ENCODE measurements at regions not wholly inside any gene's neighbourhood (a gene's known extent, or its start where the extent isn't known, plus 50 kb on each side); places are given as distances from the start of the nearest gene placed in this dataset.
"Not testable (repeated sequence)": the region's sequence is repeated elsewhere in the genome, so short reads cannot be mapped to it uniquely, and the experiment has no call there.

- no peak for DNase-seq (ENCODE audit: low spot score)
- H3K36me3 Mint-ChIP-seq (ENCODE audit: low read depth, unreplicated experiment): no peaks in the 10 kb centered on the region
Measured at GRCh38 chr10:9103301-9103700, 1048.8 kb downstream of the GATA3 start.

DNA sequence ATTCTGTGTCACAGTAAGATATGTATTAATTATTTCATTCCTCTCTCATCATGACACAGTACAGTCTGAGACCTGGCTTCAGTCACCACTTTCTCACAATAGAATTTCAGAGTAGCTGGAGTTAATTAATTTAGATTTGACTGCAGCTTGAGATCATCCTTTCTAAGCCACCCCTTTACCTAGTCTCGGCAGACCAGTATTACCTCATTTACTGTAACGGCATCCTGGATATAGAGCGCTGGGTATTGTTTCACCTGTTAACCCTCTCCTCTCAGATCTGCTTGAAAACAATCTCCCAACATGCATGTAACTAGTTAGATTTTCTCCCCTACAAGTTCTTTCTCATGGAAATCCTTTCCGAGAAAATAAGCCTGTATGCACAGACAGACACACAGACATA lies 1057.5 kb downstream of the GATA3 start:
- DNase-seq (ENCODE audit: low spot score): no peak
- TF ChIP-seq CTCF (IDR thresholded peaks at IDR 0.05; ENCODE audit: unreplicated experiment): no peak
- H3K27me3 Mint-ChIP-seq (ENCODE audit: unreplicated experiment): no peaks in the 10 kb centered on the region
- H3K36me3 Mint-ChIP-seq (ENCODE audit: low read depth, unreplicated experiment): no peaks in the 10 kb centered on the region
- H3K4me1 Mint-ChIP-seq (ENCODE audit: unreplicated experiment): no peaks in the 10 kb centered on the region
- H3K27ac Mint-ChIP-seq (ENCODE audit: unreplicated experiment): no peak overlapping the region
- no peaks in the 10 kb centered on the region for H3K9me3 Mint-ChIP-seq (ENCODE audit: unreplicated experiment)
- H3K4me3 Mint-ChIP-seq (ENCODE audit: unreplicated experiment): no peak overlapping the region

More at GRCh38 chr10:9103301-9103700, 1048.8 kb downstream of the GATA3 start:
- Mint-ChIP-seq H3K27ac (ENCODE audit: unreplicated experiment) (no peak overlapping the region), H3K27me3 (ENCODE audit: unreplicated experiment) (peaks cover 2% of the 10 kb centered on the region), H3K4me1 (ENCODE audit: unreplicated experiment) (no peaks in the 10 kb centered on the region), H3K9me3 (ENCODE audit: unreplicated experiment) (no peaks in the 10 kb centered on the region), H3K4me3 (ENCODE audit: unreplicated experiment) (no peak overlapping the region)
- TF ChIP-seq CTCF (IDR thresholded peaks at IDR 0.05; ENCODE audit: unreplicated experiment): no peak

- no peaks in the 10 kb centered on the region for H3K9me3 Mint-ChIP-seq (ENCODE audit: unreplicated experiment)
- no peak overlapping the region for H3K4me3 Mint-ChIP-seq (ENCODE audit: unreplicated experiment)
- no peaks in the 10 kb centered on the region for H3K4me1 Mint-ChIP-seq (ENCODE audit: unreplicated experiment)
- no peak for DNase-seq (ENCODE audit: low spot score)
- no peaks in the 10 kb centered on the region for H3K36me3 Mint-ChIP-seq (ENCODE audit: low read depth, unreplicated experiment)
- no peak overlapping the region for H3K27ac Mint-ChIP-seq (ENCODE audit: unreplicated experiment)
- TF ChIP-seq CTCF (IDR thresholded peaks at IDR 0.05; ENCODE audit: unreplicated experiment): no peak
- H3K27me3 Mint-ChIP-seq (ENCODE audit: unreplicated experiment): no peaks in the 10 kb centered on the region
Measured at GRCh38 chr10:9126728-9127127, 1072.2 kb downstream of the GATA3 start.

- DNase-seq (ENCODE audit: low spot score): no peak
- H3K4me1 Mint-ChIP-seq (ENCODE audit: unreplicated experiment): no peaks in the 10 kb centered on the region
- H3K27ac Mint-ChIP-seq (ENCODE audit: unreplicated experiment): peak overlapping the region; percentile 23
- H3K36me3 Mint-ChIP-seq (ENCODE audit: low read depth, unreplicated experiment): no peaks in the 10 kb centered on the region
- TF ChIP-seq CTCF (IDR thresholded peaks at IDR 0.05; ENCODE audit: unreplicated experiment): no peak
- no peaks in the 10 kb centered on the region for H3K27me3 Mint-ChIP-seq (ENCODE audit: unreplicated experiment)
- H3K4me3 Mint-ChIP-seq (ENCODE audit: unreplicated experiment): no peak overlapping the region
- H3K9me3 Mint-ChIP-seq (ENCODE audit: unreplicated experiment): no peaks in the 10 kb centered on the region
Measured at GRCh38 chr10:9137368-9137767, 1082.9 kb downstream of the GATA3 start.

DNA sequence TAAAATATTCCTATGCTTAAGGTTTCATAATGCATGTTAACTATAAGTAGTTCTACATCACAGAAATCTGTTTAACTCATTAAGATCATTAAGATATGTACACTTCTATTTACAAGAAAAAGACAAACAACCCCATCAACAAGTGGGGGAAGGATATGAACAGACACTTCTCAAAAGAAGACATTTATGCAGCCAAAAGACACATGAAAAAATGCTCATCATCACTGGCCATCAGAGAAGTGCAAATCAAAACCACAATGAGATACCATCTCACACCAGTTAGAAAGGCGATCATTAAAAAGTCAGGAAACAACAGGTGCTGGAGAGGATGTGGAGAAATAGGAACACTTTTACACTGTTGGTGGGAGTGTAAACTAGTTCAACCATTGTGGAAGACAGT lies 1084.3 kb downstream of the GATA3 start:
- H3K27ac Mint-ChIP-seq (ENCODE audit: unreplicated experiment); H3K36me3 Mint-ChIP-seq (ENCODE audit: low read depth, unreplicated experiment); H3K4me3 Mint-ChIP-seq (ENCODE audit: unreplicated experiment); H3K9me3 Mint-ChIP-seq (ENCODE audit: unreplicated experiment); H3K27me3 Mint-ChIP-seq (ENCODE audit: unreplicated experiment); DNase-seq (ENCODE audit: low spot score); H3K4me1 Mint-ChIP-seq (ENCODE audit: unreplicated experiment): not testable (repeated sequence)

DNA sequence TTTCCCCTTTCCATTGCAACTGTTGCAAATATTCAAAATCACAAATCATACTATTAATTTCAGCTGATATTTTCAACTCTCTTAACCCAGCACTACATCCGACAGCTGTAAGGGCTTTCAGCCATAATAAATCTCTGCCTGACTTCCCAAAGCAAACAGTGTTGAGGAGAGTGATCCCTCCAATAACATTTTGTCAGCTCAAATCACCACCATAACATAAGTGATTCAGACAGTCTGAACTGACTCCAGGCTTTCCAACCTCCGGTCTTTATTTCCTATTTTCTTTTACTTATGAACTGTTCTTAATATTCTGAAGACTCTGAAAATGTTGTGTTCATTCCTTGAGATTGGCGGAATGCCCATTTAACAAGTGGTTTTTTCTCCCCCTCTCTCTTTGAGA lies 1085.9 kb downstream of the GATA3 start:
- no peaks in the 10 kb centered on the region for H3K9me3 Mint-ChIP-seq (ENCODE audit: unreplicated experiment)

More for the DNA sequence above, 1085.9 kb downstream of the GATA3 start:
- no peak for TF ChIP-seq CTCF (IDR thresholded peaks at IDR 0.05; ENCODE audit: unreplicated experiment)
- H3K27ac Mint-ChIP-seq (ENCODE audit: unreplicated experiment): no peak overlapping the region
- no peak for DNase-seq (ENCODE audit: low spot score)
- no peak overlapping the region for H3K4me3 Mint-ChIP-seq (ENCODE audit: unreplicated experiment)
- no peaks in the 10 kb centered on the region for H3K27me3 Mint-ChIP-seq (ENCODE audit: unreplicated experiment)
- no peaks in the 10 kb centered on the region for H3K4me1 Mint-ChIP-seq (ENCODE audit: unreplicated experiment)
- no peaks in the 10 kb centered on the region for H3K36me3 Mint-ChIP-seq (ENCODE audit: low read depth, unreplicated experiment)
